CD4-positive, alpha-beta T cell treated with Interleukin-17A for 1 hour (primary cell): ENCODE measurements at regions not wholly inside any gene's neighbourhood (a gene's known extent, or its start where the extent isn't known, plus 50 kb on each side); places are given as distances from the start of the nearest gene placed in this dataset.
"Not testable (repeated sequence)": the region's sequence is repeated elsewhere in the genome, so short reads cannot be mapped to it uniquely, and the experiment has no call there.

Source experiments
- DNase-seq: peaks from one replicate; pipeline ENCODE4 v3.0.0-alpha.2; 2020

DNA sequence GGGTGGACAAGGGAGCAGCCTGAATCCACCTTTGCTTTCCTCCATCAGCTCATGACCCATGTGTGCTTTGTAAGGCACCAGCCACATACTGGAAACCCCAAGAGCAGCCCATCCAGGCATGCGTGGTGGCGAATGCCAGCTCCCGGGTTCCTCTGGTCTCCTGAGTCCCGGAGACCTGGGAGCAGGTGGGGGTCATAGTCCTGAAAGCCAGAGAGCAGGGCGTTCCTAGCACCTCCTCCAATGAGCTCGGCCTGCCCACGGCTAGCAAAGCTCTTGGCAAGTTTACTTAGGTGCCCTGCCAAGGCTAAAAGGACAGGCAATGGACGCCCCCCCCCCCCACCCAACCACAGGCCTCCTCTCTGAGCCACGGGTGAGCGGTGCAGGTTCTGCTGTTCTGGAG, 3960.2 kb upstream of the TPTE start:
- not testable (repeated sequence) for DNase-seq

DNA sequence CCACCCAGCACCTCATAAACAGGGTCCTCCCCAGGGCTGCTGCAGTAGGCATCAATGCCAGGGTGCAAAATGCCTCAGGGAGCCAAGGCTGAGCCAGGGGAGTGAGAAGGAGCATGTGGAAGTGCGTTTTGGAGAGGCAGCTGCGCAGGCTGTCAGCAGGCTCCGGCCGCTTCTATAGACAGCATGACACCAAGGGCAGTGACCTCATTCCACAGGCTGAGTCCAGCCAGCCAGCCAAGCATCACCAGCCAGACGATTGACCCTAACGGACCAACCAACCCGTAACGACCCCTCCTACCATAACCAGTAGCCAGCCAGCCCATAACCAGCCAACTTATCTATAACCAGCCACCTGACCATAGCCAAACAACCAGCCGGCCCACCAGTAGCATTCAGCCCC, 3959.8 kb upstream of the TPTE start:
- DNase-seq = not testable (repeated sequence)

DNA sequence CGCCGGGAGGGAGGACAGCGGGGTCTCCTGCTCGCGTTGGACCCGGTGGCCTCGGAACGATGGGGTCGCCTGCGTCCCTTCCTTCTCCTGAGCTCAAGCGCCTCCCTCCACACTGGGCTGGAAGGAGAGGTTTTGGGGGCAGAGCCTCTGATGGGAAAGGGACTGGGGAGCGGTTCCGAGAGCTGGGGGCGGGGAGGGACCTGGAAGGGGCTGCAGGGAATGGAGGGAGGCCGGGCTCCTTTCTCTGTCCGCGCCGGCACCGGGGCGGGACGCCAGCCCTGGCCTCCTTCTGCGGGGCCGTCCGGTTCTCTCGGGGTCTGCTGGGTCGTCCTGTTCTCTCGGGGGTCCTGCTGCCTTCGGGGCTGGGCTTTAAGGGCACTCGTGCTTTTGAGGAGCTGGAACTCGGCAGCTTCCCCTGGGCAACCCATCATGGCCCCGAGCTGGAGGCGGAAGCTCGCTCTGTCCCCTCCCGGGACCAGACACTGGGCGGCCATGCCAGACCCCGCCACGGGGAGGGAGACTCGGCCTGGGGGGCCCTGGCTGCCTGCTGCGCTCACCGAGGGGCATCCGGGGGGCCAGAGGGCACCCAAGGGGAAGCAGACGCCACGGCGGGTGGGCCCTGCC, 3956.7 kb upstream of the TPTE start:
- not testable (repeated sequence) for DNase-seq

DNA sequence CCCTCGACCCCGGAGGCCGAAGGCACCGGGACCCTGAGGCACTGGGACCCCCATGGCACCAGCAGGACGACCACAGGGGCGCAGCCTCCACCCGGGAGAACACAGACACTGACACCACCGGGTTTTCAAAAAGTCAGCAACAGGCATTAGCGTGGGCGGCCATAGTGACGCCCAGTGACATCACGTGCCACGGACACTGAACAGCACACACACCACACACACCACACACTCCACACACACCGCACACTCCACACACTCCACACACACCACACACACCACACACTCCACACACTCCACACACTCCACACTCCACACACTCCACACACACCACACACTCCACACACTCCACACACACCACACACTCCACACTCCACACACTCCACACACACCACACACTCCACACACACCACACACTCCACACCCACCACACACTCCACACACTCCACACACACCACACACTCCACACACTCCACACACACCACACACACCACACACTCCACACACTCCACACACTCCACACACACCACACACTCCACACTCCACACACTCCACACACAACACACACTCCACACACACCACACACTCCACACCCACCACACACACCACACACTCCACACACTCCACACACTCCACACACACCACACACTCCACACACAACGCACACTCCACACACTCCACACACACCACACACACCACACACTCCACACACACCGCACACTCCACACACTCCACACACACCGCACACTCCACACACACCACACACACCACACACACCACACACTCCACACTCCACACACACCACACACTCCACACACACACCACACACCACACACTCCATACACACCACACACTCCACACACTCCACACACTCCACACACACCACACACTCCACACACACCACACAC, 3955.9 kb upstream of the TPTE start:
- peak; percentile 61 for DNase-seq

DNA sequence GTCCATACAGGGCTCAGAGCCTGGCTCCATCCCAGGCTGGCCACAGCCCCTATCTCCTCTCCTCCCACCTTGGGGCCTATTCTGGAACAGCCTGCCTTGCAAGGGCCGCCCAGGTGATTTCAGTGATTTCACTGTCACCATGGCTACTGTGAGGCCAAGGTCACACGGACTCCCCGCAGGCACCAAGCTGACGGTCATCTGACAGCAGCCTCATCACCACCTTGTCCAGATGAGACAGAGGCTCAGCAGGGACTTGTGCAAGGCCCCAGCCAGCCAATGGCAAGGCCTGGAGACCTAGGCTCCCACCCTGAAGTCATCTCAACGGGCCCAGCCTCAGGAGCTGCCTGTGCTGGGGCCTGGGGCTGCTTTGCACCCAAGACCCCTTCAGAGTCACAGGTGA, 3953.8 kb upstream of the TPTE start:
- DNase-seq = not testable (repeated sequence)

DNA sequence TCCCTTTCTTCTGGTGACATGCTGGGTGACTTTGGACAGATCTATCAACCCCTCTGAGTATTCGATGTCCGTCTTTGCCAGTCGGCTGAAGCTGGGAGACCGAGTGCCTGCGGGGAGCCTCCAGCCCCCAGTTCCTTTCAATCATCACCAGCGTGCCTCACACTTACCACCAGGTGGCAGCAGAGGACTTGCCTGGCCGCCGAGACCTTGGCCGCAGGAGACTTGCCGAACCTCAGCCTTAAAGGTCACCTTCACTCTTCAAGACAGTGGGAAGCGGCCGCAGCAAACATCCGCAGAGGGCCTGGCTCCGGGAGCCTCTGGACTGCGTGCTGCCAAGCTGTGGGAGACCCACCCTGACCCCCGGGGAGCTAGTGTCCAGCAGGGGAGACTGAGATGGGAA, 3952.2 kb upstream of the TPTE start:
- DNase-seq = not testable (repeated sequence)

DNA sequence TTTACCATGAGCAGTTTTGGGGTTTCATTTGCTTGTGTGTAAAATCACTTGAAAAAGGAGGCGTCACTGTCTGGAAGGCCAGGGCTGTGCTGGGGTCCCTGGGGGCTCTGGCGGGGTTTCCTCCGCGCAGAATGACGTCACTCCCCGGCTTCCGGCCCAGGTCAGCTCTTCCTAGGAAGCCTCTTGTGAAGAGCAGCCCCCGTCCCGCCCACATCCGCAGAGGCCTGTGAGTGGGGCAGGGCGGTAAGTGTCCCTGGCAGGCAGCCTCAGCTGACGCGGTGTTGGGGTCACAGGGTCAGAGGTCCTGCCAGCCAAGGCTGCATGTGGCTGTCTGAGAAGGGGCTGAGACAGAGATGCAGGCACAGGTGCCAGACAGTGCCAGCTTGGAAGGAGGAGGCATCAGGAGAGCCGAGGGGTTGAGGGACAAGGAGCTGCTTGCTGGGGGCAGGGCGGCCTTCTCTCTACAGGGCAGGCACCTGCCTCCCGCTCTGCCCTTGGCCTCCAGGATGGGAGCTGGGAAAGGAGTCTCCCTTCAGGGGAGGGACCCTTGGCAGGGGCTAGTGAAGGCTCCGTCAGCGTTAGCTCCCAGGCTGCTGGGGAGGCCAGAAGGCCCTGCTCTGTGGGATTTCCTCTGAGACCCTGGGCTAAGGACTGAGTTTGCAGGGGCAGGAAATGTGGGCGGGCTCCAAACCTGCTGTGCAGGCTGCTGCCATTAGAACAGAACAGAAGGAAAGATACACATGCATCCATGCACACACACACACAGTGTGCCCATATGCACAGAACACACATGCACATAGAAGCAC, 3951.6 kb upstream of the TPTE start:
- not testable (repeated sequence) for DNase-seq

DNA sequence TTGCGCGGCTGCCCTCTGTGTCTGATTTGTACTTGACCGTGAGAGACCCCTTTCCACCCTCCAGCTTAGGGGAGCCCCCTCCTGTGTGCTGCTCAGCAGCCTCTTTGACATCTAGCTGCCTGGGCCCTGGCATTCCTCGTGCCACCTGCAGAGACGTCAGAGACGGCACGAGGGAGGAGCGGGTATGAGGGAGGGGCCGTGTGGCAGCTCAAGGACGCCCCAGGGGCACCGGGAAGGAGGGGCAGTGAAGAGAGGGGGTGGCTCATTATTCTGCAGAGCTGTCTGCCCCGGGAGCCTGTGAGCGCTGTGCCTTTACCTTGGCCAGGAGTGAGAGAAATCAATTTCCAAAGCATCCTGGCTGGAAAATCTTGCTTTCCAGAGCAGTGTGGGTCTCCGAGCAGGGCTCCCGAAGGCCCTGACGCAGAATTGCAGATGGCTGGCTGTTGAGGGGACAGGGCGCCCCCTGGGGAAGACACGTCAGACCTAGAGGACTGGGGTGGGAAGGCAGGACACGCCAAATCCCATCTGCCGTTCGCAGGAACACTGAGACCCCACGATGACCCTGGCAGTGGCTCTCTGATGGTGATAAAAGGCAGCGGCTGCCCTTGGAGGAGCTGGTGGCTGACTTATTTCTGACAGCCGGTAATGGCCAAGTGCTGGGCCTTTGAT, 3950.5 kb upstream of the TPTE start:
- not testable (repeated sequence) for DNase-seq

DNA sequence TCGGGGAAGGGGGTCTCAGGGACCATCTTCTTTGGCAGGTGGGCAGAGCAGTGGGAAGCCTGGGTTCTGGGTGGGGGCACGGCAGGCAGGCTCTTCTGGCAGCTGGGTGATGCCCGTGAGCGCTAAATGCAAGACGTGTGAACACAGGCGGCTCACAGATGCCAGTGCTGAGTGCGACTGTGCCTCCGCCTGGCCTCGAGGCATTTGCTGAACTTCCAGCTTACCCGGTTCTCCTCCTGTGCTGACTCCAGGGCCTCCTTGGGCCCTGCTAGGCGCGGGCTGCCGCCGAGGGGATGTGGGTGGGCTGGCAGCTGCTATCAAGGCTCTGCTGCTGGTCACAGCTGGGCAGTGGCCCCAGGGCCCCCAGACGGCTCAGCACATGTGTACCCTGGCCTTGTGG, 3947.8 kb upstream of the TPTE start:
- not testable (repeated sequence) for DNase-seq

DNA sequence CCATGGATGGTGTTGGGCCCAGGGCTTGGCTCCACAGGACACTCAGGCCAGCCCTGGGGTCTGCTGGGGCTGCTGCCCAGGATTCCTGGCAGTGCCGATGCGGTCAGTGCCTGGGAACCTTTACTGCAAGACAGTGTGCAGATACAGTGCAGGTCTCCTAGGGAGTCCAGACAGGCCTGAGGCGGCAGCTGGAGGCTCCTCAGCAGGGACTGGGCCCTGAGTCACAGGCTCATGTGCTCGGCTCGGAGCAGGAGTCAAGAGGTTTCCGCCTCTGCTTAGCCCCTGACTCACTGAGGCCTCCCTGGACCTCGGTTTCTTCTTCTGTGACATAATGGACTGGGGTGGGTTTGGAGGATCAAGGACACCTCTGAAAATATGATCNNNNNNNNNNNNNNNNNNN, 3941.6 kb upstream of the TPTE start:
- not testable (repeated sequence) for DNase-seq
